H9 (cell line): ENCODE measurements at regions not wholly inside any gene's neighbourhood (a gene's known extent, or its start where the extent isn't known, plus 50 kb on each side); places are given as distances from the start of the nearest gene placed in this dataset.

ENCODE experiments used
- DNase-seq: peaks from one replicate; pipeline ENCODE4 v3.0.0-alpha.2; 2017
- H2AFZ ChIP-seq: one replicate; pipeline ENCODE4 v1.6.1; 2013; ENCODE audit warnings: mild to moderate bottlenecking, low read length, control low read depth, moderate library complexity
- H2AK5ac ChIP-seq: 2 replicates; pipeline ENCODE4 v1.6.1; 2013; ENCODE audit warnings: low read length, control low read depth, mixed read lengths; ENCODE audit not compliant: insufficient read length
- H2BK120ac ChIP-seq: one replicate; pipeline ENCODE4 v1.6.1; 2013; ENCODE audit warnings: low read depth, mild to moderate bottlenecking, low read length, control low read depth, inconsistent platforms; ENCODE audit not compliant: poor library complexity, severe bottlenecking
- H2BK12ac ChIP-seq: 2 replicates; pipeline ENCODE4 v1.6.1; 2013; ENCODE audit warnings: low read length, control low read depth, mixed read lengths, low read depth; ENCODE audit not compliant: insufficient read length
- H2BK15ac ChIP-seq: 2 replicates; pipeline ENCODE4 v1.6.1; 2013; ENCODE audit warnings: low read depth, low read length, control low read depth
- H2BK20ac ChIP-seq: one replicate; pipeline ENCODE4 v1.6.1; 2013; ENCODE audit warnings: low read depth, mild to moderate bottlenecking, low read length, control low read depth, inconsistent platforms; ENCODE audit not compliant: poor library complexity, severe bottlenecking
- H2BK5ac ChIP-seq: 2 replicates; pipeline ENCODE4 v1.6.1; 2013; ENCODE audit warnings: low read length, control low read depth, mixed read lengths; ENCODE audit not compliant: insufficient read length
- H3K14ac ChIP-seq: 2 replicates; pipeline ENCODE4 v1.6.1; 2013; ENCODE audit warnings: low read length, control low read depth; ENCODE audit not compliant: insufficient read depth
- H3K18ac ChIP-seq: 2 replicates; pipeline ENCODE4 v1.6.1; 2013; ENCODE audit warnings: low read depth, mild to moderate bottlenecking, mixed read lengths, low read length, control low read depth; ENCODE audit not compliant: insufficient read length
- H3K23ac ChIP-seq: 2 replicates; pipeline ENCODE4 v1.6.1; 2013; ENCODE audit warnings: low read length, control low read depth, mixed read lengths, low read depth; ENCODE audit not compliant: insufficient read length
- H3K23me2 ChIP-seq: 2 replicates; pipeline ENCODE4 v1.6.1; 2013; ENCODE audit warnings: low read depth, mild to moderate bottlenecking, mixed read lengths, low read length, control low read depth; ENCODE audit not compliant: insufficient read length, poor library complexity, severe bottlenecking
- H3K27ac ChIP-seq: 2 replicates; pipeline ENCODE4 v1.5.1; 2013; ENCODE audit warnings: low read length, control low read depth, mixed read lengths, low read depth; ENCODE audit not compliant: insufficient read length
- H3K27me3 ChIP-seq: 2 replicates; pipeline ENCODE4 v1.6.1; 2013; ENCODE audit warnings: low read length, control low read depth, inconsistent platforms; ENCODE audit not compliant: insufficient read depth
- H3K4ac ChIP-seq: 2 replicates; pipeline ENCODE4 v1.6.1; 2013; ENCODE audit warnings: low read depth, mild to moderate bottlenecking, control low read depth, inconsistent platforms, low read length, moderate library complexity
- H3K4me1 ChIP-seq: 2 replicates; pipeline ENCODE4 v1.6.1; 2013; ENCODE audit warnings: low read length, control low read depth, inconsistent platforms; ENCODE audit not compliant: insufficient read depth
- H3K4me2 ChIP-seq: 2 replicates; pipeline ENCODE4 v1.6.1; 2013; ENCODE audit warnings: low read length, control low read depth, mixed read lengths; ENCODE audit not compliant: insufficient read length, insufficient read depth
- H3K56ac ChIP-seq: 2 replicates; pipeline ENCODE4 v1.6.1; 2013; ENCODE audit warnings: low read depth, mild to moderate bottlenecking, mixed read lengths, low read length, control low read depth; ENCODE audit not compliant: insufficient read length
- H3K79me1 ChIP-seq: 2 replicates; pipeline ENCODE4 v1.6.1; 2013; ENCODE audit warnings: low read depth, mild to moderate bottlenecking, moderate library complexity, low read length, control low read depth, inconsistent platforms; ENCODE audit not compliant: insufficient read depth, poor library complexity, severe bottlenecking
- H3K79me2 ChIP-seq: 2 replicates; pipeline ENCODE4 v1.6.1; 2013; ENCODE audit warnings: low read length, control low read depth, inconsistent platforms; ENCODE audit not compliant: insufficient read depth
- H3K9ac ChIP-seq: 2 replicates; pipeline ENCODE4 v1.6.1; 2013; ENCODE audit warnings: low read length, control low read depth, mixed read lengths; ENCODE audit not compliant: insufficient read length; ENCODE audit errors: extremely low read depth
- H3K9me3 ChIP-seq: one replicate; pipeline ENCODE4 v1.6.1; 2013; ENCODE audit warnings: low read depth, low read length, inconsistent platforms; ENCODE audit not compliant: control insufficient read depth
- H3T11ph ChIP-seq: one replicate; pipeline ENCODE4 v1.6.1; 2013; ENCODE audit warnings: mild to moderate bottlenecking, low read length, control low read depth, inconsistent platforms
- H4K20me1 ChIP-seq: one replicate; pipeline ENCODE4 v1.6.1; 2013; ENCODE audit not compliant: control insufficient read depth, insufficient read length, insufficient read depth
- H4K5ac ChIP-seq: 2 replicates; pipeline ENCODE4 v1.6.1; 2013; ENCODE audit warnings: low read depth, mild to moderate bottlenecking, mixed read lengths, low read length, control low read depth; ENCODE audit not compliant: insufficient read length
- H4K8ac ChIP-seq: replicated peaks from 2 replicates; pipeline ENCODE4 v1.6.1; 2013; ENCODE audit warnings: low read length, control low read depth, mixed read lengths, low read depth; ENCODE audit not compliant: insufficient read length
- H4K91ac ChIP-seq: 2 replicates; pipeline ENCODE4 v1.6.1; 2013; ENCODE audit warnings: low read depth, mild to moderate bottlenecking, moderate library complexity, mixed read lengths, low read length, control low read depth; ENCODE audit not compliant: insufficient read length
- H3K27ac Mint-ChIP-seq, 3 experiments: 2 replicates in 2 of 3; 3 replicates in 1 of 3; pipeline ENCODE4 v1.8.0; 2020 to 2021; ENCODE audit warnings: mixed read lengths in 3 of 3, mild to moderate bottlenecking in 1 of 3, moderate library complexity in 1 of 3
- H3K27me3 Mint-ChIP-seq: 2 replicates; pipeline ENCODE4 v1.8.0; 2021; ENCODE audit warnings: low read depth, mild to moderate bottlenecking, moderate library complexity, mixed read lengths
- H3K36me3 Mint-ChIP-seq, 3 experiments: 2 replicates in 2 of 3; 3 replicates in 1 of 3; pipeline ENCODE4 v1.8.0; 2020 to 2021; ENCODE audit warnings: low read depth in 3 of 3, mixed read lengths in 3 of 3; ENCODE audit not compliant: insufficient read depth in 1 of 3
- H3K4me1 Mint-ChIP-seq, 2 experiments: 2 replicates each; pipeline ENCODE4 v1.8.0; 2020; ENCODE audit warnings: mixed read lengths in 2 of 2
- H3K4me3 Mint-ChIP-seq, 2 experiments: 2 replicates in 1 of 2; 3 replicates in 1 of 2; pipeline ENCODE4 v1.8.0; 2020 to 2021; ENCODE audit warnings: mild to moderate bottlenecking in 2 of 2, mixed read lengths in 2 of 2, moderate library complexity in 1 of 2
- H3K9me3 Mint-ChIP-seq, 2 experiments: 2 replicates in 1 of 2; 3 replicates in 1 of 2; pipeline ENCODE4 v1.8.0; 2020; ENCODE audit warnings: mild to moderate bottlenecking in 2 of 2, mixed read lengths in 2 of 2, moderate library complexity in 1 of 2
- CTCF ChIP-seq: fragments of 200-600 bp; sonication (generic); conservative IDR thresholded peaks from 3 replicates; pipeline ENCODE4 v1.8.0; 2021; ENCODE audit warnings: antibody characterized with exemption, mild to moderate bottlenecking
- WGBS: extraction: QIAGEN DNeasy Blood & Tissue Kit; methylation state at CpG from one replicate; pipeline ENCODE4 v1.1.7; 2013; ENCODE audit warnings: missing lambda C conversion rate, low lambda C conversion rate, mixed read lengths; ENCODE audit not compliant: insufficient read length; ENCODE audit errors: extremely low coverage; 5-methylcytosine and 5-hydroxymethylcytosine counted together

- WGBS, result no CpG with 5 or more reads among the region's 46 CpGs
- no peak for DNase-seq
- Histone ChIP-seq H3K14ac (no peak overlapping the region), H3K79me1 (no peaks in the 10 kb centered on the region), H3K9me3 (peaks cover 6% of the 10 kb centered on the region), H3K4me1 (no peaks in the 10 kb centered on the region), H3K56ac (no peak overlapping the region), H3T11ph (no peak overlapping the region), H2BK20ac (no peak overlapping the region), H4K20me1 (no peaks in the 10 kb centered on the region), H3K23ac (no peak overlapping the region), H3K23me2 (no peaks in the 10 kb centered on the region), H3K27ac (no peak overlapping the region), H4K8ac (no peak overlapping the region), H3K27me3 (no peaks in the 10 kb centered on the region), H2BK120ac (no peak overlapping the region), H2AFZ (no peak overlapping the region), H4K91ac (no peak overlapping the region), H2BK5ac (no peak overlapping the region), H2BK15ac (no peak overlapping the region), H2AK5ac (no peak overlapping the region), H3K18ac (no peak overlapping the region), H4K5ac (no peak overlapping the region), H3K4me2 (no peak overlapping the region), H3K9ac (no peak overlapping the region), H3K4ac (no peak overlapping the region), H3K79me2 (no peaks in the 10 kb centered on the region), H2BK12ac (no peak overlapping the region)
- Mint-ChIP-seq H3K4me1 (no peaks in the 10 kb centered on the region), H3K27me3 (no peaks in the 10 kb centered on the region), H3K27ac (no peak overlapping the region), H3K4me3 (no peak overlapping the region), H3K36me3 (peaks cover 0 to 3% (median 0%) of the 10 kb centered on the region in 3 experiments; a peak in 2 of 7 replicates), H3K9me3 (peaks cover 38 to 53% of the 10 kb centered on the region in 2 experiments)
- no peak for TF ChIP-seq CTCF
Measured at GRCh38 chrX:84933956-84934556, 69.6 kb upstream of the APOOL start.
